G401 (cell line): ENCODE measurements at regions not wholly inside any gene's neighbourhood (a gene's known extent, or its start where the extent isn't known, plus 50 kb on each side); places are given as distances from the start of the nearest gene placed in this dataset.

ENCODE experiments used
- DNase-seq: peaks from one replicate; pipeline ENCODE4 v3.0.0-alpha.2; 2015; ENCODE audit warnings: low spot score
- in situ Hi-C: cut with HindIII; loops from 2 replicates; pipeline ENCODE4 v1.10.0; 2016; ENCODE audit warnings: low sequenced_read_pairs, mixed read lengths

- DNase-seq: no peak
- in situ Hi-C loops: no loop called here
Measured at GRCh38 chr11:80129396-80129795, 688.6 kb upstream of the TENM4 start.

GRCh38 chr11:80122211-80122610 lies 681.4 kb upstream of the TENM4 start:
- in situ Hi-C loops: no loop called here
- peak; percentile 2 for DNase-seq

- DNase-seq: no peak
- in situ Hi-C loops: no loop called here
Measured at GRCh38 chr11:80118073-80118472, 677.2 kb upstream of the TENM4 start.

GRCh38 chr11:80116796-80117195 lies 676.0 kb upstream of the TENM4 start:
- in situ Hi-C loops: no loop called here
- DNase-seq: no peak

GRCh38 chr11:80109652-80110051 lies 668.8 kb upstream of the TENM4 start:
- in situ Hi-C loops: no loop called here
- no peak for DNase-seq

GRCh38 chr11:80109031-80109430 lies 668.2 kb upstream of the TENM4 start:
- in situ Hi-C loops: no loop called here
- DNase-seq: no peak

- in situ Hi-C loops: no loop called here
- DNase-seq: no peak
Measured at GRCh38 chr11:80107415-80107814, 666.6 kb upstream of the TENM4 start.

GRCh38 chr11:80104191-80104590 lies 663.4 kb upstream of the TENM4 start:
- in situ Hi-C loops: no loop called here

GRCh38 chr11:80103142-80103859 lies 662.5 kb upstream of the TENM4 start:
- DNase-seq: no peak
- in situ Hi-C loops: no loop called here

More at GRCh38 chr11:80104191-80104590, 663.4 kb upstream of the TENM4 start:
- DNase-seq: no peak

GRCh38 chr11:80097146-80097545 lies 656.3 kb upstream of the TENM4 start:
- DNase-seq: no peak
- in situ Hi-C loops: no loop called here

- in situ Hi-C loops: no loop called here
- no peak for DNase-seq
Measured at GRCh38 chr11:80096736-80097135, 655.9 kb upstream of the TENM4 start.

- in situ Hi-C loops: no loop called here
- DNase-seq: no peak
Measured at GRCh38 chr11:80086496-80087055, 645.7 kb upstream of the TENM4 start.

GRCh38 chr11:80085563-80085962 lies 644.7 kb upstream of the TENM4 start:
- in situ Hi-C loops: no loop called here
- no peak for DNase-seq

GRCh38 chr11:80084608-80085007 lies 643.8 kb upstream of the TENM4 start:
- in situ Hi-C loops: no loop called here
- no peak for DNase-seq

GRCh38 chr11:80083531-80083951 lies 642.7 kb upstream of the TENM4 start:
- DNase-seq: no peak
- in situ Hi-C loops: no loop called here

GRCh38 chr11:80082406-80082805 lies 641.6 kb upstream of the TENM4 start:
- DNase-seq: no peak
- in situ Hi-C loops: no loop called here

GRCh38 chr11:80077113-80077512 lies 636.3 kb upstream of the TENM4 start:
- DNase-seq: no peak
- in situ Hi-C loops: no loop called here

GRCh38 chr11:80074837-80075236 lies 634.0 kb upstream of the TENM4 start:
- no peak for DNase-seq
- in situ Hi-C loops: no loop called here

- in situ Hi-C loops: no loop called here
Measured at GRCh38 chr11:80066291-80066690, 625.5 kb upstream of the TENM4 start.

GRCh38 chr11:80065086-80065485 lies 624.3 kb upstream of the TENM4 start:
- in situ Hi-C loops: no loop called here
- no peak for DNase-seq

More at GRCh38 chr11:80066291-80066690, 625.5 kb upstream of the TENM4 start:
- DNase-seq: no peak

- DNase-seq: no peak
- in situ Hi-C loops: no loop called here
Measured at GRCh38 chr11:80061056-80061455, 620.2 kb upstream of the TENM4 start.
